GM19452 (cell line): ENCODE measurements at regions not wholly inside any gene's neighbourhood (a gene's known extent, or its start where the extent isn't known, plus 50 kb on each side); places are given as distances from the start of the nearest gene placed in this dataset.

ENCODE experiments used
- ATAC-seq: cut with Tn5 transposase; IDR thresholded peaks from one replicate; pipeline ENCODE4 v1.9.1; 2021; ENCODE audit not compliant: unreplicated experiment

DNA sequence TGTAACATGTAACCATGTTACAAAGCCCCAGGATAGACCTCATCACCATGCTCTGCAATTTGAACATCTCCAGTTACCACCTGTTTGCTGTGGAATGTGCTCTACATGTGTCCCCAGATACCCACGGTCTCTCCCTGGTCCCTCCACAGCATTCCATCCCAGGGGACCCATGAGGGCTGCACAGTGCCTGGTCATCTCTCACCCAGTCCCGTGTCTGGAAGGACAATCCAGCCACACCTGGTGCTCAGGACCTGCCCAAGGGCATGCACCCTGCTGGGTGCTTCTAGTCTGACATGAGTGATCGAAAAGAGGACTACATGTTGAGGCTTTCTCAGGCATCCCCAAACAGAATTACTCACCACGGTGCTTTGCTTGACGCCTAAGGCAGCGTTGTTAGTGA, 119.6 kb upstream of the ATP10A start:
- no peak for ATAC-seq

DNA sequence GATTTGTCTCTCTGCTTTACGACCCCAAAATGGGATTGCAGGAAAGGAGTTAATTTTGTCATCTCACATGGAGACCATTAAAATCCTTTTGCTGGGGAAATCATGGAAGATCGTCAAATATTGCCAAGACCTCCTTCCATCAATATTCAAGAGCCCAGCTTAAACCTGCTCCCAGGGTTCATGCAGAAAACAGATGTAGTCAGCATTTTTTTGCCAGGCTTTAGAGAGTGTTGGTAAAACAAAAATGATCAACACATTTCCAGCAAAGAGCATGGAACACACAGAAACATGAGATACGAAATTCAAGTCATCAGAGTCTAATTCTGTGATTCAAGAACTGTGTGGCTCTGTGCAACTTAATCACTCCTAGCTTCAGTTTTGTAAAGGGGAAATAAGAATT, 118.0 kb upstream of the ATP10A start:
- ATAC-seq, result no peak

DNA sequence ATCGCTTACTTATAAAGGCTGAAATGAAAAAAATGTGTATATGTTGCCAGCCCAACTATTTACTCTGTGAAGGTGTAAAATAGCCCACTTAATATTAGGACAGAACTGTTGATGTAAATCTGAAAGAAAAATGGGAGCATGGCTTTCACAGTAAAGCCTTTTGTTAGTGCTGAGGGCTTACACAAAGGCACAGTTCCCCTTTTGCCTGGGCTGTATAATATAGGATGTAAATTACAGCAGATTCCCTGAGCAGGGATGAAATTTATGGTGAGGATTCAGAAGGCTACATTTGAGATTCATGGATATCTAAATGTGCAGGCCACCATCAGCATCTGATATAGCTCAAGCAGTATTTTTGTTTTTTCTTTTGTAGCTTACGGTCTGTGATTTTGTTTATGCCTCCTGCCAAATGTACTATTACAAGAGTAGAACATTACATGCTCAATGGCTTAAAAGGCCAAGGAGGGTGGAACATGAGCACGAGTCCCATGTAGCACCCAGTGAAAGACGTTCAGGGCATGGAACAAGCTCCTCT, 109.1 kb upstream of the ATP10A start:
- no peak for ATAC-seq

DNA sequence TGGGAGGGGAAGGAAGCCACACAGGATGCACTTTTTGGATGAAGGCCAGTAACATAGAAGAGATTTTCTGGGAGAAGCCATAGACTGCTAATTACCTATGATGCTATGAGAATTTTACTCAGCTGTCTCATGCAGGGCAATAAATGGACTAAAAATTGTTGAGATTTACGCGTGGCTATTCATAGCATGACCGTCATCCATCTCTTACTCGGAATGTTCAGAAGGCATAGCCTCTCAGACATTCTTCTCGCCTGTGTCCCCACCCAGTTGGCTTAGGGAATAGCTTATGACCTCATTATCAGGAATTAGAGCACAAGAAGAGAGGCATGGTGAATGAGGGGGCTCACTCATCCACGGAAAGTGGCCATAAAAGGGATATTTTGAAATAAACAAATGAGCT, 107.9 kb upstream of the ATP10A start:
- no peak for ATAC-seq

DNA sequence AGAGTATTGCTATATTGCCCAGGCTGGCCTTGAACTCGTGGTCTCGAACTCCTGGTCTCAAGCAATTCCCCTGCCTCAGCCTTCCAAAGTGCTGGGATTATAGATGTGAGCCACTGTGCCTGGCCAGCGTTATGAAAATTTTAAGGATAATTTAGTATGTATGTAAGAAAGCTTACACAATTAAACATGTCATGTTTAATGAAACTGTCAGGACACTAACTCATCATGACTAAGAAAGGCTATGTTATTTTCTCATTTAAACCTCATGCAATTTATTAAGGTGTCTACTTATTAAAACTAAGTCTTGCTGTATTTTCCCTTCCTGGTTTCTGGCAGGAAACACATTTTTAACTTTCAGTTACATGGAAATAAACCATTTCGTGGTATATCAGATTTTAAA, 106.8 kb upstream of the ATP10A start:
- ATAC-seq, result no peak

DNA sequence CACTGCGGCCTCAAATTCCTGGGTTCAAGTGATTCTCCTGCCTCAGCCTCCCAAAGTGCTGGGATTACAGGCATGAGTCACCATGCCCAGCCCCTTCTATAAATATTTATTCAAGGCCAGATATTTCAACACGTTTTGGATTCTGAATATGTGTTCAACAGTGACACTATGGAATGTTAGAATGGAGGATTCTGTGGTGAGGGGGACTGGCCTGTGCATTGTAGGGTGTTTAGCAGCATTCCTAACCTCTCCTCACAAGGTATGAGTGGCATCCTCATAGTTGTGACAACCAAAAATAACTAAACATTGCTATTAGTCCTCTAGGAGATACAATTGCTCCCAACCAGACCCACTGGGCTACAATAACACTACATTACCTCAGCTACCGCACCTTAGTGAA, 104.0 kb upstream of the ATP10A start:
- ATAC-seq, result no peak

DNA sequence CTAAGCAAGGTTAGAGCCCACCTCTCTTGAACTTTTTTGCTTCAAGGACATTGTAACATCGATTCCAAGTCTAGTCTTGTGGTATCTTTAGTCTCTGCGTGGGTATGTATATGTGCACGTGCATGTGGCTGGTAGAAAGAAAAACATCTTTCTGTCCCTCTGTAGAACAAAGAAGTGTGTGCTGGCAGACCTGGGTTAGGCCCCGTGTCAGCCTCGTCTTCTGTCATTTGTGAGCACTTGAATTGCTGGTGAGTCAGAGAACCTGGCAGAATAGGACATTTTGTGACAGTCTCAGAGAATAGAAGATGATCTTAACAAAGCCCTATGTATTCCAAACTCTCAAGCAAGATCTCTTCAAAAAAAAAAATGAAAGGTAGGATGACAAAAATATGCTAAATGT, 102.2 kb upstream of the ATP10A start:
- ATAC-seq, result no peak

DNA sequence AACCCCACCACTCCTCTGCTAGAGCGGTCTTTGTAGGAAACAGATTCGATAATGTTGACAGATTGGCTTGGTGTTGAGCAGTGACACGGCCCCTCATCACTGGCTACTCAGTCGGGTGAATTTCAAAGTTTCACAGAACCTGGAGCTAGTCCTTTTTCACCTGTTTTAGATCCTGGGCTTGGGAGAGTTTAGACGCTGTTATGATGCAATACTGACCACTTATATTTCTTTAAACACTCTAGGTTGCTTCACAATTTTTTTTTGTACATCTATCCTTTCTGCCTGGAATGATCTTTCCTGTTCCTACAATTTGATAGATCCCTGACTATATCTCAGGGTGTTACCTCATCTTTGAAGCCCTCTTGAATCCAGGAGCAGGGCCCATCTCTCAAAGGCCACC, 97.1 kb upstream of the ATP10A start:
- no peak for ATAC-seq

DNA sequence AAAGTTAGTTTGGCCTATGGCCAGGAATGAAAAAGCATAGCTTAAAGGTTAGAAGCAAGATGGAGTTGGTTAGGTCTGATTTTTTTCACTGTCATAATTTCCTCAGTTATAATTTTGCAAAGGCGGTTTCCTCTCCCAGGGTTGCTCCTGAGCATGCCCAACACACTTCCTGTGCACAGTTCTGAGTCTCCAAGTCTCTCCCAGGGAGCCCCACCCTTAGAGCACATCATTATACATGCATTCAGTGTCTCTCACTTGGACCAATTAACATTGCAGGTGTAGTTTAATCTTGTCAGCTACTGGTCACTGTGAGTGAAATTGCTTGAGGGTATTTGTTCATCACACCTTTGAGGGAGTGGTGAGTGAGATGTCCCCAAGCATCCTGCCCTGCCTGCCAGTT, 96.0 kb upstream of the ATP10A start:
- no peak for ATAC-seq

DNA sequence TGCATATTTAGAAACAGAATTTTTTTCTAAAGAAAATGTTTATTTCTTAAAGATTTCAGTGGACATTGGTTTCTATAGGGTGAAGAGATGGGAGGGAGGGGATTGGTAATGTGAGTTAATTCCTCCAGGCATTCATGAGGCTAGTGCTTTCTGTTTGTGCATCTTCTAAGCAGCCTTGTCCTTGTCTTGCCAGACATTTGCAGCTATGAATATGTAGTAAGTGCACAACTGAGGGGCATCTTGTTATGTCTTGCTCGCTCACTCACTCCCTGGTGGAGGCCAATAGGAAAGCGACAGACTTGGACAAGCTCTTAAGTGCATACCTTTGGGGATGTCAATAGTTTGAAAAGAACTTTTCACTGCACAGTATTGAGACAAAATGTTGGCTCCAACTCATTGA, 92.5 kb upstream of the ATP10A start:
- no peak for ATAC-seq

DNA sequence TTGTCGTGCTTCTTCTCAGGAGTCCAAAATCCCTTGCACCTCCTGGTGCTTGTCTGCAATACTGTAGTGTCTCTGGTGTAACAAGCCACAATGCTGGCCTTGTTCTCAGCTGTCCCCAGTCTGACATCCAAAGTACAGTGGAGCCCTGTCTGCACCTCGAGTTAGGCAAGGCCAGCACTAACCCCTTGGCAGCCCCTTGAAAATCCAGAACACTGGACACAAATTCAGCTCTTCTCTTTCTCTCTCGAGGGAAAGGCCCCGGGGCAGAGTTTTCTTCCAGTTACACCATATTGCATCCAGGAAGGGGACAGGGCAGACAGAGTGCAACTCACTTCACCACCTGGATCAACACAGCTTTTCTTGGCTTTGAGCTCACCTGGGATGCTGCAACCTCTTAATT, 91.3 kb upstream of the ATP10A start:
- ATAC-seq, result no peak

DNA sequence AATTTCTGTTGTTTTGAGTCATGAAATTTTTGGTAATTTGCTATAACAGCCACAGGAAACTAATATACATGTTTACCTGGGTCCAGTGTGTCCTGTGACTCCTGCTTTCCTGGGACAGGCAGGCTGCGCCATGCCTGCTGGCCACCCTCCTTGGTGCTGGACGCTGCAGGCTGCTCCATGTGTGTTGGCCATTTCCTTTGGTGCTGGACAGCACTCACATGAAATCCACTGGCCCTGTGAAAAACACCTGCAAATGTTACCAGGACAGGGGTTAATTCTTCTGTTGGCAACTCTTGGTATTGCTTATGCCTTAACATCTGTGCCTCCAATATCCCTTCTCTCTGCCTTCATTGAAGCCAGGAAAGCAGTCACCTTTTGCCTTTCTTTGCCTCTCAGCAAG, 86.9 kb upstream of the ATP10A start:
- no peak for ATAC-seq

DNA sequence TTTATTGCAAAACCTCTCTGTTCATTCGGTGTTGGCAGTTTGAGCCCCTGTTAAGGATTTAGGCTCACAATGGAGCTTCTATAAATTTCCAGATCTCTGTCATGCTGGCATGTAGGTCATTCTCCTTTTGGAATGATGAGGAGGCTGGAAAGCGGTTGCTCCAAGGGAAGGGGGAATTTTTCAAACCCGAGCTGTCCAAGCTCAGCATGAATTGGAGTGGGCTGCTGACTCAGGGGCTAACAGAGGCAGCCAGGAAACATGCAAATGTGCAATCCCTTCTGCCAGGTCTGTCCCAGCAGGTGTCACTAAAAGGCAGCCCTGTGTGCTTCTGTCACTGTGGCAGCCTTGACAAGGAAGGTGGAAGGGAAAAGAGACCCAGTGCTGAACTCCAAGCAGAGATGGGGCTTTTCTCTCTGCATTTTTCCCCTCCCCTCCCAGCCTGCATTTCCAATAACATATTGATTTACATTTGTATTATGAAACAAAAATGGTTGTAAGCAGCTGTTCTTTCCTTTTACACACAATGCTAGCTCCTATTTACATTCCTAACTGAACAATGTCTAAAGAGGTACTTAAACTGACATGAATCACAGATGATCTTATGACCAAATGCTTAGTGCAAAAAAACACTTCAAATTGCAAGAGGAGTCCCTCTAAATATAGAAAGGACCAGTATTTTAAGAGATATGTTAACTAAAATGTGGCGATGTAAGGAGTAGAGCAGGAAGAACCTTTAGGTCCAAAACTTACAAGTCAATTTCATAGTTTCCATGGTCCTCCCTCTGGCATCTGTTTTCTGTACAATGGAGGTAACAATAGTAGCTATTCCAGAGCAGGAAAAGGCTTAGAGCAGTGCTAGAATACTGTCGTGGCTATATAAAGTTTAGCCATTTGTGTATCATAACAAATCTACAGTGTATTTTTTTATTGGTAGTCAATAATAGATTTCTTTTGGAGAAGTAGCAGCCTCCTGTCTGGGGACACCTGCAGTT, 84.5 kb upstream of the ATP10A start:
- no peak for ATAC-seq

DNA sequence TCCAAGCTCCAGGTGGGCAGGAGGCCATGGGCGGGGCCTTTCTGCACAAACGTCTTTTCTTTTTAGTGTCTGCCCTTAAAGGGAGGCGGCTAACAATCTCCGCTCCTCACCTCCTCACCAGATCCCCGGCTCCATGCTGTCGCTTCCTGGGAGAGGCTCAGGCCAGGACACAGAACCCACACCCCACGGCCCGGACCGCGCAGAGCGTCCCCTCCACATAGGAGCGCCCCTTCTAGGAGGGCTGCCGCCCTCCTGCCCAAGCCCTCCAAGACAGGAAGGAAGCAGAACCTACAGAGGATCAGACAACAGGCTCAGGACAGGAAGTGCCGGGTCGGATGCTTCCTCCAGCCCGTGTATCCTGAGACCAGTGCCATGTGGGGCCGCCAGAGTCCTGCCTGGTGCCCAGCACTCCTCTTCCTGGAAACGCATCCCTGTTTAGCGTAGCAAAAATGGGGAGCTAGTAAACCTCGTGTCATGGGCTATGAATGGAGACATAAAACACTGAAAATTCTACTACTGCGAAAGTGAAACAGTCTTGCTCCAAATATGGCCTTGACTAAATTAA, 83.2 kb upstream of the ATP10A start:
- ATAC-seq, result no peak

DNA sequence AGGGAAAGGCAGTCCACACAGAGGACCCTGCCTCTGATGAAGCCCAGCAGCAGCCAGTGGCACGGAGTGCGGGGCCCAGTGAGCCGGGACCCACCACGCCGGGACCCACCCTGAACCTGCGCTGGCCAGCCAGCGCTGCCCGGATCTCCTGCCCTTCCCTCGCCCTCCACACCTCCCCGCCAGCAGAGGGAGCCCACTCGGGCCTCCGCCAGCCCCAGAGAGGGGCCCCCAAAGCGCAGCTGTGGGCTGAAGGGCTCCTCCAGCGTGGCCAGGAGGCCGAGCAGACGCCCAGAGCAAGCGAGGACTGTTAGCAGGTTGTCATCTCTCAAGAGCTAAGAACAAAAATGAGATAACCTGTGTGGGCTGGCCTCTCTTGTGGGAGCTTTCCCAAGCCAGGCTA, 81.3 kb upstream of the ATP10A start:
- no peak for ATAC-seq

DNA sequence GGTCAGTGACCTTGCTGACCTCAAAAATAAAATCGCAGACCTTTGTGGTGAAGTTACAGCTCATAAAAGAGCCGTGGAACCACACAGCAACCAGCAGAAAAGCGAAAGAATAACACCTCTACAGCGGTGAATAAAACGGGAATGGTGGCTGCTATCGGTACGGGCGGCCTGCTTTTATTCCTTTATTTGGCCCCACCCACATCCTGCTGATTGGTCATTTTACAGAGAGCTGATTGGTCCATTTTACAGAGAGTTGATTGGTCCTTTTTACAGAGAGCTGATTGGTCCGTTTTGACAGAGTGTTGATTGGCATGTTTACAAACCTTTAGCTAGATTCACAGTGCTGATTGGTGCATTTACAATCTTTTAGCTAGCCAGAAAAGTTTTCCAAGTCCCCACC, 80.7 kb upstream of the ATP10A start:
- ATAC-seq, result no peak

DNA sequence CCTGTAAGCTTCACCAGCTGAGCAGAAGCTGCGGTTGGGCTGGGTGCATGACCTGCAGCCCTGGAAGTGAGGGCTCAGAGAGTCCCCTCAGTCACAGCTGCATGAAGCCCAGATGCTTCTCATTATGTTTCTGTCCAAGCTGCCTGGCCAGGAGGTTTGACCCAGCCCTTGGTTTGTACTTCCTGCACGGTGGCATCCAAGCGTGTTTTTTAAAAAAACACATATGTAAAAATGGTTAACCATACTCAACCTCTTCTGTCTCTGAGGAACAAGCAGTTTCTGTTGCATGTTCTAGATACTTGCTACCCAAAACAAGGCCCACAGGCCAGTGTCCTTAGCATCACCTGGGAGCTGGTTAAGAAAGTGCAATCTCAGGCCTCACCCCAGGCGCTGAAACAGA, 76.0 kb upstream of the ATP10A start:
- ATAC-seq, result peak; percentile 91

DNA sequence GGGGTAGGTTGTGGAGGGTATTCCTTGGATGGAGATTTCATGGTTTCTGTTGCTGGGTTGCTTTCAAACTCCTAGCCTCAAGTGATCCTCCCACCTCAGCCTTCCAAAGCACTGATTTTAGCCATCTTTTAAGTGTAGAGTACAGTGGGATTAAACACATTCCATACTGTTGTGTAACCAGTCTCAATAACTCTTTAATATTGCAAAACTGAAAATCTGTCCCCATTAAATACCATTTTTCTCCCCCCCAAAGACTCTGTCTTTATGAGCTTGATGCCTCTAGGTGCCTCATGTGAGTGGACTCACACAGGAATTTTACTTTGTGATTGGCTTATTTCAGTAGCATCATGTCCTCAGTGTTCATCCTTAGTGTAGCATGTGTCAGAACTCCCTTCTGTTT, 74.7 kb upstream of the ATP10A start:
- no peak for ATAC-seq

DNA sequence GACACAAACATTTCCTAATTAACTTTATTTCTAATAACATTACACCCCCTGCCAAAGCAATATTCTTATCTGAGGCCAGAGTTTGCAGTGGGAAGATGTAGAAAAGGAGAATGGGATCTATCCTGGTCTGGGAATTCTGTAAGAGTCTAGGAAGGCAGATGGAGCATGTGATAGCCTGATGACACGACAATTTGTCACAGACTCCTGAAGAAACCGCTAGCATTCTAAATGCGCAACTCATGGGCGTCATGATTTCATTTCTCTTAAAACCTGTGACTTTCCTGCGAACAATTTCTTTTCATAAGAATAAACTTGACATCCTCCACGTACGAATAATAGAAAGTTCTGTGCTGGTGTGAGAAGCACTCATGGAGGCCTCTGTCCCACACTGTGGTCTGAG, 72.9 kb upstream of the ATP10A start:
- ATAC-seq, result no peak

DNA sequence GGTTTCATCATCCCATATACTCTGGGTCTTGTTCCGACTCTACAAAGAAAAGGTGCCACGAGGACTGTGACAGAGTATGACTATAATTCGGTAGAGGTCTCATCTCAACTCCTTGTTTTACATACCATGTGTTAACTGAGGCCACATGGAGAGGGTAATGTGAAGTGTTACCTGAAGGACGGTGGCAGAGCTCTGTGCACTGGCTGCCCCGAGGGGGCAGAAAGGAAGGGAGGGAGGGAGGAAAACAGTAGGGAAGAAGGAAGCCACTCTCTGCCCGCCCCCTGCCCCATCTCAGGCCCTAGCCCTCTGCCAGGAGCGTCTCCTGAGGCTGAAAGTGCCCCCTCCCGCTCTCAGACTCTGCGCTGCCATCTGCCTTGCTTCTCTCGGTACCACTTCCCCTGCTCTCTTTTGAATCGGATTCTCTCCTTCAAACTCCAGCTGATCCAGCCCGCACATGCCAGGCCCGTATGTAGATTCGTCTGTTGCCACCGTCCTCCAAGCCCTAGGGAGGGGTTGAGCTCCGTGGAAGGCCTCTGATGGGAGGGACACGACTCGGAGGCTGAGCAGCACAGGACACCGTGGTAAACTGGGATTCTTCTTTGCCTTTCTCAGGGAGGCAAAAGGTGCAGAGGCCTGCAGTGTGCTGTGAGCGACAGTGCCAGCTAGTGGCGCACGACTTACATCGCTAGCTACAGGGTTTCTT, 70.5 kb upstream of the ATP10A start:
- ATAC-seq, result no peak

DNA sequence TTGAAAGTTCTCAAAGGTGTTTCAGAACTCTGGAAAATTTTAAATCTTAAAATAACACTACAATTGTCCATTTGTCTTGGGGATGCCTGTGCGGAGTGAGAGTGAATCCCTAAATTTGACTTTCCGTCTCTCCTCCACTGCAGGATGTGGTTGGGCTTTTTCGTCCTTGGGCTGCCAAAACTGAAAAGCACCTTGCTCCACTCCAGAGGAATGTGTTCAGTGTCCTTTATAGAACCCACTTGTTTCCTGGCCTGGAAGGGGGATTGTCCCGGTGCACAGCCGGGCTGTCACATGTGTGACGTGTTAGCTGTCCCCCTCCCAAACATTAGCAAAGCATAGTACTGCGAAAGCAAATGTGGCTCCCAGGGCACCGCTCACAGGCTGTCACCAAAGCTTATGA, 69.6 kb upstream of the ATP10A start:
- no peak for ATAC-seq

DNA sequence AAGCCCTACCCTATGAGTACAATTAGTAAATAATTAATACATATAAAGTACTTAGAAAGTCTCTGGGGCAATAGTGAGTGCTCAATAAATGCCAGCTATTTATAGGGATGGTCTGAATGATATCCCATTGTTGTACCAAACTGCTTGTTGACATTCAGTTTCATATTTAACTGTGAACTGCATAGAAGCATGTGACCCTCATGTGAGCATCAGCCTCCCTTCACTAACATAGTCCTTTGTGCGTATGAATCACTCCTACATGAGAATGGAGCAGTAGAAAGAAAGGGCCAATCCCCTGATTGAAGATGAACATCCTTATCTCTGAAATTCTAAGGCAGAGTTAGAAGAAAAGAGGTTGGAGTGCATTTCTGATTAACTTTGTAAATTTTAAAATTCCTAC, 68.7 kb upstream of the ATP10A start:
- no peak for ATAC-seq
